Activated naive CD4-positive, alpha-beta T cell treated with anti-CD3 and anti-CD28 coated beads, Interleukin-2, amount 10 ng/mL, durations not matched to agents 7 days and 5 days (primary cell): ENCODE measurements at regions not wholly inside any gene's neighbourhood (a gene's known extent, or its start where the extent isn't known, plus 50 kb on each side); places are given as distances from the start of the nearest gene placed in this dataset.
"Not testable (repeated sequence)": the region's sequence is repeated elsewhere in the genome, so short reads cannot be mapped to it uniquely, and the experiment has no call there.

Source experiments
- CTCF ChIA-PET: fragments of 350-600 bp; sonication (Branson Sonifier 250); formaldehyde crosslinking; loops from one replicate; lab custom pipeline; 2021; ENCODE audit warnings: antibody characterized with exemption; lab: Charles Lee
- DNase-seq: peaks from one replicate; pipeline ENCODE4 v3.0.0-alpha.2; 2020
- H3K27ac Mint-ChIP-seq: one replicate; pipeline ENCODE4 v1.8.0; 2021; ENCODE audit warnings: mild to moderate bottlenecking, moderate library complexity, mixed read lengths
- H3K27me3 Mint-ChIP-seq: one replicate; pipeline ENCODE4 v1.8.0; 2021; ENCODE audit warnings: mild to moderate bottlenecking, mixed read lengths
- H3K36me3 Mint-ChIP-seq: one replicate; pipeline ENCODE4 v1.8.0; 2021; ENCODE audit warnings: mixed read lengths
- H3K4me1 Mint-ChIP-seq: one replicate; pipeline ENCODE4 v1.8.0; 2021; ENCODE audit warnings: mixed read lengths
- H3K4me3 Mint-ChIP-seq: one replicate; pipeline ENCODE4 v1.8.0; 2021; ENCODE audit warnings: mild to moderate bottlenecking, moderate library complexity, mixed read lengths
- H3K9me3 Mint-ChIP-seq: one replicate; pipeline ENCODE4 v1.8.0; 2021; ENCODE audit warnings: mixed read lengths

- H3K9me3 Mint-ChIP-seq, H3K36me3 Mint-ChIP-seq, H3K4me3 Mint-ChIP-seq, CTCF ChIA-PET, H3K4me1 Mint-ChIP-seq, H3K27ac Mint-ChIP-seq, DNase-seq, H3K27me3 Mint-ChIP-seq: not testable (repeated sequence)
Measured at GRCh38 chr1:222470252-222470805, 77.6 kb downstream of the HHIPL2 start.

GRCh38 chr1:222466150-222466865 lies 81.6 kb downstream of the HHIPL2 start:
- Mint-ChIP-seq H3K9me3 (no peaks in the 10 kb centered on the region), H3K4me3 (no peak overlapping the region)

GRCh38 chr1:222465211-222466041 lies 82.5 kb downstream of the HHIPL2 start:
- peak overlapping the region; percentile 84 for H3K27ac Mint-ChIP-seq
- peaks cover 12% of the 10 kb centered on the region for H3K27me3 Mint-ChIP-seq
- peak overlapping the region; percentile 72 for H3K4me3 Mint-ChIP-seq
- DNase-seq, result peak; percentile 78
- no peaks in the 10 kb centered on the region for H3K9me3 Mint-ChIP-seq
- H3K4me1 Mint-ChIP-seq, result peaks cover 14% of the 10 kb centered on the region
- peaks cover 1% of the 10 kb centered on the region for H3K36me3 Mint-ChIP-seq
- CTCF ChIA-PET, result interaction anchor here (0.7 to 3.7 kb wide), 10 partner anchors 10 to 658 kb away, joined by 3 to 31 read pairs (median 4); partner anchors contain the start of genes AIDA and BROX

More at GRCh38 chr1:222466150-222466865, 81.6 kb downstream of the HHIPL2 start:
- DNase-seq, result no peak
- H3K4me1 Mint-ChIP-seq, result peaks cover 14% of the 10 kb centered on the region
- H3K27ac Mint-ChIP-seq, result no peak overlapping the region
- peaks cover 10% of the 10 kb centered on the region for H3K27me3 Mint-ChIP-seq
- peaks cover 1% of the 10 kb centered on the region for H3K36me3 Mint-ChIP-seq
- CTCF ChIA-PET, result interaction anchor here (0.6 to 3.7 kb wide), 4 partner anchors 168 to 247 kb away, joined by 3 to 31 read pairs (median 4); partner anchors contain the start of genes AIDA and BROX

- CTCF ChIA-PET, result interaction anchor here (0.7 to 3.7 kb wide), 10 partner anchors 9 to 659 kb away, joined by 3 to 31 read pairs (median 4); partner anchors contain the start of genes AIDA and BROX
- Mint-ChIP-seq H3K27me3 (peaks cover 15% of the 10 kb centered on the region), H3K4me3 (peak overlapping the region; percentile 72), H3K27ac (peak overlapping the region; percentile 42), H3K36me3 (peaks cover 1% of the 10 kb centered on the region), H3K4me1 (peaks cover 14% of the 10 kb centered on the region), H3K9me3 (no peaks in the 10 kb centered on the region)
- DNase-seq, result peak; percentile 69
Measured at GRCh38 chr1:222464841-222465210, 83.1 kb downstream of the HHIPL2 start.

GRCh38 chr1:222463059-222463730 lies 84.7 kb downstream of the HHIPL2 start:
- peaks cover 8% of the 10 kb centered on the region for H3K9me3 Mint-ChIP-seq
- peaks cover 14% of the 10 kb centered on the region for H3K4me1 Mint-ChIP-seq
- H3K27me3 Mint-ChIP-seq, result peaks cover 15% of the 10 kb centered on the region
- H3K36me3 Mint-ChIP-seq, result peaks cover 1% of the 10 kb centered on the region
- CTCF ChIA-PET, result interaction anchor here (0.7 to 3.7 kb wide), 5 partner anchors 8 to 627 kb away, joined by 3 to 31 read pairs (median 5); no protein-coding TSS in a partner anchor
- H3K27ac Mint-ChIP-seq, result no peak overlapping the region
- H3K4me3 Mint-ChIP-seq, result no peak overlapping the region
- no peak for DNase-seq

GRCh38 chr1:222462601-222463000 lies 85.3 kb downstream of the HHIPL2 start:
- Mint-ChIP-seq H3K36me3 (peaks cover 1% of the 10 kb centered on the region), H3K4me1 (peaks cover 14% of the 10 kb centered on the region), H3K4me3 (no peak overlapping the region), H3K9me3 (peaks cover 11% of the 10 kb centered on the region), H3K27ac (no peak overlapping the region), H3K27me3 (peaks cover 15% of the 10 kb centered on the region)
- CTCF ChIA-PET, result interaction anchor here (1.0 kb wide), 1 partner anchor 627 kb away, joined by 4 read pairs; no protein-coding TSS in a partner anchor
- no peak for DNase-seq

- Mint-ChIP-seq H3K36me3 (peaks cover 8% of the 10 kb centered on the region), H3K27me3 (peaks cover 15% of the 10 kb centered on the region), H3K4me1 (peaks cover 14% of the 10 kb centered on the region), H3K4me3 (no peak overlapping the region), H3K9me3 (peaks cover 17% of the 10 kb centered on the region), H3K27ac (no peak overlapping the region)
- CTCF ChIA-PET, result interaction anchor here (0.9 to 1.2 kb wide), 3 partner anchors 170 to 628 kb away, joined by 3 to 4 read pairs (median 3); no protein-coding TSS in a partner anchor
- DNase-seq, result no peak
Measured at GRCh38 chr1:222461941-222462340, 86.0 kb downstream of the HHIPL2 start.

- CTCF ChIA-PET, result no interaction called here
- peaks cover 20% of the 10 kb centered on the region for H3K9me3 Mint-ChIP-seq
- peaks cover 15% of the 10 kb centered on the region for H3K27me3 Mint-ChIP-seq
Measured at GRCh38 chr1:222459652-222460051, 88.3 kb downstream of the HHIPL2 start.

GRCh38 chr1:222457513-222457912 lies 90.4 kb downstream of the HHIPL2 start:
- Mint-ChIP-seq H3K4me3 (no peak overlapping the region), H3K27ac (no peak overlapping the region), H3K27me3 (peaks cover 11% of the 10 kb centered on the region), H3K9me3 (peaks cover 20% of the 10 kb centered on the region), H3K36me3 (peaks cover 7% of the 10 kb centered on the region), H3K4me1 (peaks cover 18% of the 10 kb centered on the region)
- CTCF ChIA-PET, result no interaction called here
- no peak for DNase-seq

More at GRCh38 chr1:222459652-222460051, 88.3 kb downstream of the HHIPL2 start:
- no peak overlapping the region for H3K4me3 Mint-ChIP-seq
- no peak overlapping the region for H3K27ac Mint-ChIP-seq
- H3K4me1 Mint-ChIP-seq, result peaks cover 14% of the 10 kb centered on the region
- H3K36me3 Mint-ChIP-seq, result peaks cover 8% of the 10 kb centered on the region
- DNase-seq, result no peak

GRCh38 chr1:222457084-222457483 lies 90.8 kb downstream of the HHIPL2 start:
- Mint-ChIP-seq H3K27ac (no peak overlapping the region), H3K27me3 (peaks cover 8% of the 10 kb centered on the region), H3K4me3 (no peak overlapping the region), H3K9me3 (peaks cover 20% of the 10 kb centered on the region), H3K36me3 (peaks cover 7% of the 10 kb centered on the region), H3K4me1 (peaks cover 18% of the 10 kb centered on the region)
- CTCF ChIA-PET, result no interaction called here
- DNase-seq, result no peak

- H3K4me1 Mint-ChIP-seq, result peaks cover 18% of the 10 kb centered on the region
- H3K27me3 Mint-ChIP-seq, result peaks cover 7% of the 10 kb centered on the region
- H3K27ac Mint-ChIP-seq, result peak overlapping the region; percentile 22
- peaks cover 20% of the 10 kb centered on the region for H3K9me3 Mint-ChIP-seq
- peak; percentile 90 for DNase-seq
- no peak overlapping the region for H3K4me3 Mint-ChIP-seq
- peaks cover 7% of the 10 kb centered on the region for H3K36me3 Mint-ChIP-seq
- CTCF ChIA-PET, result interaction anchor here (0.7 to 3.4 kb wide), 31 partner anchors 8 to 1192 kb away, joined by 3 to 28 read pairs (median 3); partner anchors contain the start of gene DUSP10
Measured at GRCh38 chr1:222455188-222455879, 92.6 kb downstream of the HHIPL2 start.

- no peak for DNase-seq
- peak overlapping the region; percentile 22 for H3K27ac Mint-ChIP-seq
- H3K4me1 Mint-ChIP-seq, result peaks cover 18% of the 10 kb centered on the region
- peaks cover 20% of the 10 kb centered on the region for H3K9me3 Mint-ChIP-seq
- CTCF ChIA-PET, result interaction anchor here (0.7 to 3.4 kb wide), 23 partner anchors 9 to 1191 kb away, joined by 3 to 28 read pairs (median 4); partner anchors contain the start of gene DUSP10
- H3K27me3 Mint-ChIP-seq, result peaks cover 4% of the 10 kb centered on the region
- H3K4me3 Mint-ChIP-seq, result no peak overlapping the region
- H3K36me3 Mint-ChIP-seq, result peaks cover 7% of the 10 kb centered on the region
Measured at GRCh38 chr1:222454782-222455181, 93.1 kb downstream of the HHIPL2 start.

- CTCF ChIA-PET, result interaction anchor here (0.8 to 3.4 kb wide), 11 partner anchors 10 to 1190 kb away, joined by 3 to 28 read pairs (median 5); partner anchors contain the start of gene DUSP10
- Mint-ChIP-seq H3K36me3 (peaks cover 7% of the 10 kb centered on the region), H3K27me3 (peaks cover 4% of the 10 kb centered on the region), H3K4me1 (peaks cover 18% of the 10 kb centered on the region), H3K9me3 (peaks cover 20% of the 10 kb centered on the region), H3K27ac (no peak overlapping the region), H3K4me3 (no peak overlapping the region)
- DNase-seq, result no peak
Measured at GRCh38 chr1:222454186-222454585, 93.7 kb downstream of the HHIPL2 start.
